IMR-90 (cell line): ENCODE measurements at regions not wholly inside any gene's neighbourhood (a gene's known extent, or its start where the extent isn't known, plus 50 kb on each side); places are given as distances from the start of the nearest gene placed in this dataset.

Source experiments
- ATAC-seq: fragments of 200-7000 bp; cut with Tn5 transposase; 2 replicates; pipeline ENCODE4 v1.9.1; 2020; ENCODE audit warnings: low read depth, mild to moderate bottlenecking, moderate library complexity
- BruUV-seq: library from RNA; stranded (reverse); fragments of 400-500 nt; replicated peaks from 2 replicates; lab custom pipeline; 2021; lab: Mats Ljungman, UMichigan
- CTCF ChIA-PET: fragments of 300-600 bp; formaldehyde crosslinking; extraction: SDS; loops from one replicate; lab custom pipeline; 2021; ENCODE audit warnings: antibody characterized with exemption; lab: Yijun Ruan, JAX
- POLR2A ChIA-PET: fragments of 300-600 bp; sonication (Branson Sonifier 250); formaldehyde crosslinking; loops from one replicate; lab custom pipeline; 2022; ENCODE audit warnings: antibody characterized with exemption; ENCODE audit not compliant: unreplicated experiment; lab: Charles Lee
- DNase-seq: peaks from one replicate; pipeline ENCODE4 v3.0.0; 2013
- H2AFZ ChIP-seq: replicated peaks from 2 replicates; pipeline ENCODE3; 2013; ENCODE audit warnings: low read length, mild to moderate bottlenecking; ENCODE audit not compliant: poor library complexity
- H2AK5ac ChIP-seq: 2 replicates; pipeline ENCODE4 v1.6.1; 2013; ENCODE audit warnings: low read depth, low read length, inconsistent platforms
- H2AK9ac ChIP-seq: replicated peaks from 2 replicates; pipeline ENCODE3; 2013; ENCODE audit warnings: mild to moderate bottlenecking, low read depth, low read length, moderate library complexity; ENCODE audit not compliant: poor library complexity
- H2BK120ac ChIP-seq: 2 replicates; pipeline ENCODE4 v1.6.1; 2013; ENCODE audit warnings: low read depth, low read length, inconsistent platforms
- H2BK15ac ChIP-seq: 3 replicates; pipeline ENCODE4 v1.6.1; 2013; ENCODE audit warnings: low read depth, low read length, inconsistent platforms
- H2BK20ac ChIP-seq: 2 replicates; pipeline ENCODE4 v1.6.1; 2013; ENCODE audit warnings: low read depth, mild to moderate bottlenecking, inconsistent platforms, low read length, moderate library complexity
- H2BK5ac ChIP-seq: 2 replicates; pipeline ENCODE4 v1.6.1; 2013; ENCODE audit warnings: mild to moderate bottlenecking, low read depth, low read length, inconsistent platforms; ENCODE audit not compliant: poor library complexity, severe bottlenecking
- H3K14ac ChIP-seq: replicated peaks from 2 replicates; pipeline ENCODE4 v1.6.1; 2013; ENCODE audit warnings: low read depth, low read length, inconsistent platforms
- H3K18ac ChIP-seq: 2 replicates; pipeline ENCODE4 v1.6.1; 2013; ENCODE audit warnings: low read depth, low read length, control low read depth
- H3K23ac ChIP-seq: 2 replicates; pipeline ENCODE4 v1.6.1; 2013; ENCODE audit warnings: low read depth, low read length, inconsistent platforms
- H3K27ac ChIP-seq: 2 replicates; pipeline ENCODE4 v1.5.1; 2013; ENCODE audit warnings: mild to moderate bottlenecking, control low read depth, low read length; ENCODE audit not compliant: insufficient read depth
- H3K27me3 ChIP-seq: 2 replicates; pipeline ENCODE4 v1.6.1; 2013; ENCODE audit warnings: low read length; ENCODE audit not compliant: control insufficient read depth, insufficient read depth
- H3K36me3 ChIP-seq: 2 replicates; pipeline ENCODE4 v1.6.1; 2013; ENCODE audit warnings: low read length, mixed read lengths; ENCODE audit not compliant: control insufficient read depth, insufficient read depth
- H3K4ac ChIP-seq: 2 replicates; pipeline ENCODE4 v1.6.1; 2013; ENCODE audit warnings: low read depth, low read length, inconsistent platforms
- H3K4me1 ChIP-seq: 2 replicates; pipeline ENCODE4 v1.6.1; 2013; ENCODE audit warnings: low read length, mixed read lengths; ENCODE audit not compliant: control insufficient read depth, insufficient read depth
- H3K4me2 ChIP-seq: 2 replicates; pipeline ENCODE4 v1.6.1; 2013; ENCODE audit warnings: low read depth, mild to moderate bottlenecking, control low read depth, low read length, moderate library complexity
- H3K4me3 ChIP-seq: 2 replicates; pipeline ENCODE4 v1.5.1; 2013; ENCODE audit warnings: low read depth, mild to moderate bottlenecking, control low read depth, low read length, moderate library complexity; ENCODE audit not compliant: insufficient read depth
- H3K56ac ChIP-seq: 2 replicates; pipeline ENCODE4 v1.6.1; 2013; ENCODE audit warnings: low read length, inconsistent platforms; ENCODE audit not compliant: insufficient read depth; ENCODE audit errors: extremely low read depth
- H3K79me1 ChIP-seq, 2 experiments: 2 replicates each; pipeline ENCODE4 v1.6.1; 2013; ENCODE audit warnings: low read length in 2 of 2, inconsistent platforms in 1 of 2, low read depth in 1 of 2
- H3K9ac ChIP-seq: 2 replicates; pipeline ENCODE4 v1.6.1; 2013; ENCODE audit warnings: low read depth, low read length, control low read depth
- H3K9me1 ChIP-seq: 2 replicates; pipeline ENCODE4 v1.6.1; 2013; ENCODE audit warnings: low read length, inconsistent platforms; ENCODE audit not compliant: insufficient read depth
- H3K9me3 ChIP-seq: 2 replicates; pipeline ENCODE4 v1.6.1; 2013; ENCODE audit warnings: low read length; ENCODE audit not compliant: control insufficient read depth, insufficient read depth
- H4K20me1 ChIP-seq: 2 replicates; pipeline ENCODE4 v1.6.1; 2013; ENCODE audit warnings: low read length, inconsistent platforms; ENCODE audit not compliant: insufficient read depth
- H4K5ac ChIP-seq: 2 replicates; pipeline ENCODE4 v1.6.1; 2013; ENCODE audit warnings: mild to moderate bottlenecking, low read depth, low read length, control low read depth
- H4K8ac ChIP-seq, 2 experiments: 2 replicates each; pipeline ENCODE4 v1.6.1; 2013; ENCODE audit warnings: low read depth in 2 of 2, low read length in 2 of 2, control low read depth in 1 of 2, inconsistent platforms in 1 of 2
- H4K91ac ChIP-seq: 2 replicates; pipeline ENCODE4 v1.6.1; 2013; ENCODE audit warnings: low read depth, low read length, inconsistent platforms; ENCODE audit not compliant: insufficient read depth
- ELK1 ChIP-seq: fragments of 150-350 bp; IDR thresholded peaks from 2 replicates; pipeline ENCODE4 v1.6.1; 2016; ENCODE audit warnings: low read depth, mild to moderate bottlenecking, low read length, moderate library complexity, borderline replicate concordance
- FOS ChIP-seq: fragments of 150-350 bp; IDR thresholded peaks from 2 replicates; pipeline ENCODE4 v1.6.1; 2016; ENCODE audit warnings: low read depth, low read length
- MAFK ChIP-seq: IDR thresholded peaks from 2 replicates; pipeline ENCODE4 v1.6.1; 2012; ENCODE audit warnings: low read depth, low read length, improper control_type of control experiment
- POLR2A ChIP-seq: IDR thresholded peaks from 2 replicates; pipeline ENCODE4 v1.6.1; 2012; ENCODE audit warnings: mild to moderate bottlenecking, low read depth, low read length
- RAD21 ChIP-seq: IDR thresholded peaks from 2 replicates; pipeline ENCODE4 v1.6.1; 2012; ENCODE audit warnings: low read length, improper control_type of control experiment
- RCOR1 ChIP-seq: IDR thresholded peaks from 2 replicates; pipeline ENCODE4 v1.6.1; 2012; ENCODE audit warnings: mild to moderate bottlenecking, low read length, improper control_type of control experiment; ENCODE audit not compliant: insufficient replicate concordance
- SMC3 ChIP-seq: fragments of 150-350 bp; IDR thresholded peaks from 2 replicates; pipeline ENCODE4 v1.6.1; 2016; ENCODE audit warnings: low read depth, mild to moderate bottlenecking, antibody characterized with exemption, low read length, moderate library complexity
- USF2 ChIP-seq: fragments of 150-350 bp; IDR thresholded peaks from 2 replicates; pipeline ENCODE4 v1.6.1; 2017; ENCODE audit warnings: mild to moderate bottlenecking, antibody characterized with exemption, low read length, low read depth
- WGBS, 2 experiments: methylation state at CpG; one replicate each; pipeline versions ENCODE4 v1.1.5 to v1.1.7; 2013; ENCODE audit warnings: missing lambda C conversion rate in 2 of 2; ENCODE audit not compliant: insufficient read length in 1 of 2; ENCODE audit errors: extremely low coverage in 2 of 2; 5-methylcytosine and 5-hydroxymethylcytosine counted together
- dilution Hi-C: fragments of 300-500 bp; cut with HindIII; formaldehyde crosslinking; loops from one replicate; pipeline ENCODE4 v1.14.3; 2018; ENCODE audit warnings: low sequenced_read_pairs; ENCODE audit not compliant: unreplicated experiment
- in situ Hi-C: fragments of 300-500 bp; cut with MboI; formaldehyde crosslinking; loops from 3 replicates; pipeline ENCODE4 v1.14.3; 2019; ENCODE audit warnings: low sequenced_read_pairs, inconsistent platforms, mixed read lengths
- intact Hi-C: fragments of 100-400 bp; cut with micrococcal nuclease; formaldehyde crosslinking; loops from 2 replicates; pipeline ENCODE4 v1.10.0; 2022

- no peak overlapping the region for H3K4me2 ChIP-seq
- ATAC-seq (no peak), DNase-seq (no peak)
- BruUV-seq = no TSS peak
- no peak overlapping the region for H3K23ac ChIP-seq
- no peak overlapping the region for H3K4me3 ChIP-seq
- H2BK5ac ChIP-seq = no peak overlapping the region
- no peak overlapping the region for H4K5ac ChIP-seq
- intact Hi-C loops (no loop called here), in situ Hi-C loops (no loop called here), dilution Hi-C loops (no loop called here)
- H3K36me3 ChIP-seq = no peaks in the 10 kb centered on the region
- H3K9me3 ChIP-seq = no peaks in the 10 kb centered on the region
- no peak overlapping the region for H3K56ac ChIP-seq
- CTCF ChIA-PET = no interaction called here
- H2BK20ac ChIP-seq = no peak overlapping the region
- WGBS, 2 experiments = no CpG with 5 or more reads among the region's 3 CpGs
- peaks cover 51% of the 10 kb centered on the region for H3K27me3 ChIP-seq
- no peak overlapping the region for H4K8ac ChIP-seq
- H3K79me1 ChIP-seq = no peaks in the 10 kb centered on the region
- no peak overlapping the region for H2BK120ac ChIP-seq
- H3K4ac ChIP-seq = no peak overlapping the region
- H4K91ac ChIP-seq = no peak overlapping the region
- POLR2A ChIA-PET = no interaction called here
- no peak overlapping the region for H3K18ac ChIP-seq
- H2AK5ac ChIP-seq = no peak overlapping the region
- no peak overlapping the region for H3K9ac ChIP-seq
- no peaks in the 10 kb centered on the region for H3K9me1 ChIP-seq
- no peak overlapping the region for H3K27ac ChIP-seq
- TF ChIP-seq POLR2A = no peak
- TF ChIP-seq RCOR1 = no peak
- no peak for TF ChIP-seq FOS
- TF ChIP-seq USF2 = no peak
- no peak for TF ChIP-seq SMC3
- no peak for TF ChIP-seq MAFK
- TF ChIP-seq RAD21 = no peak
- no peak for TF ChIP-seq ELK1
- no peaks in the 10 kb centered on the region for H4K20me1 ChIP-seq
- H3K4me1 ChIP-seq = no peaks in the 10 kb centered on the region
- no peak overlapping the region for H2BK15ac ChIP-seq
- no peak overlapping the region for H2AFZ ChIP-seq
- H3K14ac ChIP-seq = no peak overlapping the region
- no peak overlapping the region for H2AK9ac ChIP-seq
These were observed 86.1 kb upstream of the BZW1 start for GRCh38 chr2:200725596-200725995.
